GM23338 (cell line): ENCODE measurements at regions not wholly inside any gene's neighbourhood (a gene's known extent, or its start where the extent isn't known, plus 50 kb on each side); places are given as distances from the start of the nearest gene placed in this dataset.

ENCODE experiments used
- CTCF ChIP-seq, 2 experiments: fragments of 200-600 bp in 1 of 2; sonication (generic) in 1 of 2; conservative IDR thresholded peaks; 2 replicates each; pipeline versions ENCODE4 v1.5.1 to v1.6.1; 2016 to 2017; ENCODE audit warnings: antibody characterized with exemption in 2 of 2, low read depth in 2 of 2, mild to moderate bottlenecking in 2 of 2, moderate library complexity in 1 of 2
- EZH2phosphoT487 ChIP-seq: fragments of 200-600 bp; sonication (generic); IDR thresholded peaks from one replicate; pipeline ENCODE4 v1.8.1; 2018; ENCODE audit warnings: antibody characterized with exemption; ENCODE audit not compliant: unreplicated experiment
- POLR2AphosphoS5 ChIP-seq: IDR thresholded peaks from 2 replicates; pipeline ENCODE4 v1.6.1; 2016; ENCODE audit warnings: antibody characterized with exemption, low read depth
- REST ChIP-seq: IDR thresholded peaks from one replicate; pipeline ENCODE4 v1.6.1; 2018; ENCODE audit warnings: antibody characterized with exemption; ENCODE audit not compliant: unreplicated experiment

DNA sequence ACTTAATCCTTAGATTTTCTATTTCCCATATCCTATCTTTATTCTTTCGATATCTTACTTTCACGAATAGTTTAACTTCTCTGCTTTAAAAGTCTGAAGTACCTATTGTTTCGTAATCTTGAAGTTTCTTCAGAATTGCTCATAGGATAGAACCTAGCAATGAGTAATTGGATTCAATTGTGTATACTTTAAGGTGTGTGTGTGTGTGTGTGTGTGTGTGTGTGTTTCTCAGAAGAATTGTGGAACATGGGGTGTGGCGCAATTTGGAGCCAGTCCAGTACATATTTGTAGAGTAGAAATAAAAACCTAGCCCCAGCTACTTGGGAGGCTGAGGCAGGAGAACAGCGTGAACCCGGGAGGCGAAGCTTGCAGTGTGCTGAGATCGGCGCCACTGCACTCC lies 897.6 kb downstream of the BCL11A start:
- TF ChIP-seq POLR2AphosphoS5 = no peak
- TF ChIP-seq EZH2phosphoT487 = no peak
- no peak for TF ChIP-seq CTCF (conservative IDR thresholded peaks at IDR 0.05; ENCODE audit: low read depth in 2 of 2)
- TF ChIP-seq REST = no peak
